ENCODE measurements at regions not wholly inside any gene's neighbourhood (a gene's known extent, or its start where the extent isn't known, plus 50 kb on each side); places are given as distances from the start of the nearest gene placed in this dataset.

DNA sequence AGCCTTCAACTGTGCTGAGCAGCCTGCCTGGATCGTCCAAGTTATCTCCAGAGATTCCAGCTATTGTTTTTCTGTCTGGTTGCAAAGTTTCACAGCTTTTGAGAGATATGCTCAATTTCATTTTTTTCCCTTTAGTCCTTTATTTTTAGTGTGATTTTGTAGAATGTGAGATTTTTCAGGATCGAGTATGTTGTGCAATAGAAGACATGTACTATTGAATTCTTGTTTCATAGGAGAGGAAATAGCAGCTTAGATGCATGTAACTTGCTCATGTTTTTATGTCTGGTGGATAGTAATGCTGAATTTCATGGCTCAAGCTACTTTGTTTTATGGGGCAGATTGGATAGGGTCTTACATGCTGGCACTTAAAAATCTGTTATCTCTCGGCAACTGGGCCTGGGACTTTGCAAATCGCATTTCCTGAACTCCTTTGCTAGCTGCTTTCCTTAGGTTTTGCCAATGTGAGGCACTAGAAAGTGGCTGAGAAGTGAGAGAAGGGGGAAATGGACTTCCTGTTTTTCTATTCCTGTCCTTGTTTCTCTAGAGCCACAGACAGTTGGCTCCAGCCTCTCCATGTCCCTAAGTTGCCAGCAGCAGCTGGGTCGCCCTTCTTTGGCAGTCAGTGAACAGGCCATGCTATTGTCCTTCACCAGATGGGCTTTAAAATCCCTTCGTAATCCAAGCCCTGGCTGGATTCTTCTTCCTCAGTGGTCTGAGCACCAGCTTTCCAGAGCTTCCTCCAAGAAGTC lies 101.4 kb upstream of the PDE4B start:
- no peak for TF ChIP-seq POLR2A (IDR thresholded peaks at IDR 0.05)
- TF ChIP-seq CTCF (IDR thresholded peaks at IDR 0.05), result no peak

All from adrenal gland (tissue), 5 donors.